OCI-LY1 (cell line): ENCODE measurements at regions not wholly inside any gene's neighbourhood (a gene's known extent, or its start where the extent isn't known, plus 50 kb on each side); places are given as distances from the start of the nearest gene placed in this dataset.

Experiments
- H2AFZ ChIP-seq: fragments of 200-600 bp; sonication (generic), shearing (Covaris generic); 2 replicates; pipeline ENCODE4 v1.6.0; 2014; ENCODE audit warnings: antibody characterized with exemption, mild to moderate bottlenecking, low read length
- H3F3A ChIP-seq: fragments of 200-600 bp; sonication (generic), shearing (Covaris generic); 2 replicates; pipeline ENCODE4 v1.6.0; 2014; ENCODE audit warnings: mild to moderate bottlenecking, antibody characterized with exemption, low read length, moderate library complexity; ENCODE audit not compliant: insufficient read depth
- H3K27ac ChIP-seq: fragments of 200-600 bp; sonication (generic); 2 replicates; pipeline ENCODE4 v1.5.1; 2014; ENCODE audit warnings: low read length, mixed run types, mild to moderate bottlenecking, low read depth; ENCODE audit not compliant: poor library complexity, severe bottlenecking
- H3K27me3 ChIP-seq: fragments of 200-600 bp; sonication (generic); 2 replicates; pipeline ENCODE4 v1.6.0; 2014; ENCODE audit warnings: antibody characterized with exemption, mild to moderate bottlenecking, low read length, moderate library complexity; ENCODE audit not compliant: insufficient read depth
- H3K36me3 ChIP-seq: fragments of 200-600 bp; sonication (generic); 2 replicates; pipeline ENCODE4 v1.6.1; 2014; ENCODE audit warnings: mild to moderate bottlenecking, antibody characterized with exemption, low read length, moderate library complexity, mixed read lengths; ENCODE audit not compliant: insufficient read depth
- H3K4me1 ChIP-seq: fragments of 200-600 bp; sonication (generic); 2 replicates; pipeline ENCODE4 v1.5.1; 2014; ENCODE audit warnings: mild to moderate bottlenecking, low read length, moderate library complexity; ENCODE audit not compliant: insufficient read depth, severe bottlenecking
- H3K4me2 ChIP-seq: fragments of 200-600 bp; sonication (generic), shearing (Covaris generic); 2 replicates; pipeline ENCODE4 v1.6.1; 2014; ENCODE audit warnings: low read length
- H3K4me3 ChIP-seq: fragments of 200-600 bp; sonication (generic); 2 replicates; pipeline ENCODE4 v1.5.1; 2014; ENCODE audit warnings: low read length, low read depth, mild to moderate bottlenecking, mixed read lengths; ENCODE audit not compliant: poor library complexity, severe bottlenecking
- H3K79me2 ChIP-seq: fragments of 200-600 bp; shearing (Covaris generic); 2 replicates; pipeline ENCODE4 v1.6.1; 2016; ENCODE audit warnings: mixed run types, low read length, mixed read lengths; ENCODE audit not compliant: insufficient read depth
- H3K9ac ChIP-seq: fragments of 200-600 bp; sonication (generic), shearing (Covaris generic); 2 replicates; pipeline ENCODE4 v1.6.1; 2014; ENCODE audit warnings: mild to moderate bottlenecking, low read length, mixed read lengths
- H3K9me2 ChIP-seq: fragments of 200-600 bp; sonication (generic), shearing (Covaris generic); 2 replicates; pipeline ENCODE4 v1.6.1; 2014; ENCODE audit warnings: low read depth, mild to moderate bottlenecking, low read length, mixed read lengths
- H3K9me3 ChIP-seq: fragments of 200-600 bp; shearing (Covaris generic); 2 replicates; pipeline ENCODE4 v1.6.1; 2014; ENCODE audit warnings: low read length, mixed read lengths
- H4K20me1 ChIP-seq: fragments of 200-600 bp; sonication (generic), shearing (Covaris generic); 2 replicates; pipeline ENCODE4 v1.6.0; 2016; ENCODE audit warnings: mild to moderate bottlenecking, low read length; ENCODE audit not compliant: insufficient read depth
- CTCF ChIP-seq: fragments of 200-600 bp; sonication (generic), shearing (Covaris generic); IDR thresholded peaks from 2 replicates; pipeline ENCODE4 v1.5.1; 2017; ENCODE audit warnings: mild to moderate bottlenecking, antibody characterized with exemption, low read length, moderate library complexity, mixed read lengths
- EZH2 ChIP-seq: fragments of 200-600 bp; sonication (generic), shearing (Covaris generic); IDR thresholded peaks from 2 replicates; pipeline ENCODE4 v1.8.0; 2017; ENCODE audit warnings: borderline replicate concordance, mixed run types, mild to moderate bottlenecking, antibody characterized with exemption, low read length, moderate library complexity, mixed read lengths

- TF ChIP-seq EZH2: no peak
- TF ChIP-seq CTCF: no peak
- Histone ChIP-seq H3K9me2 (no peaks in the 10 kb centered on the region), H3K27ac (no peak overlapping the region), H4K20me1 (no peaks in the 10 kb centered on the region), H3K4me1 (no peaks in the 10 kb centered on the region), H3K79me2 (no peaks in the 10 kb centered on the region), H3F3A (no peaks in the 10 kb centered on the region), H3K4me2 (no peak overlapping the region), H2AFZ (no peak overlapping the region), H3K9ac (no peak overlapping the region), H3K36me3 (no peaks in the 10 kb centered on the region), H3K4me3 (no peak overlapping the region), H3K9me3 (no peaks in the 10 kb centered on the region), H3K27me3 (no peaks in the 10 kb centered on the region)
Measured at GRCh38 chr1:209094384-209094783, 489.1 kb upstream of the CAMK1G start.

GRCh38 chr1:209095627-209096595 is 487.6 kb upstream of the CAMK1G start:
- TF ChIP-seq EZH2: no peak
- no peak for TF ChIP-seq CTCF
- H3K27me3 ChIP-seq: no peaks in the 10 kb centered on the region

GRCh38 chr1:209100460-209100859 is 483.1 kb upstream of the CAMK1G start:
- H3K36me3 ChIP-seq: no peaks in the 10 kb centered on the region
- TF ChIP-seq CTCF (no peak), EZH2 (no peak)
- no peaks in the 10 kb centered on the region for H3K27me3 ChIP-seq
- H3K9ac ChIP-seq: no peak overlapping the region
- no peak overlapping the region for H3K27ac ChIP-seq
- no peaks in the 10 kb centered on the region for H3F3A ChIP-seq
- no peak overlapping the region for H3K4me2 ChIP-seq
- H2AFZ ChIP-seq: no peak overlapping the region
- H3K9me3 ChIP-seq: no peaks in the 10 kb centered on the region
- H3K79me2 ChIP-seq: no peaks in the 10 kb centered on the region
- no peaks in the 10 kb centered on the region for H3K9me2 ChIP-seq
- no peaks in the 10 kb centered on the region for H4K20me1 ChIP-seq
- H3K4me3 ChIP-seq: no peak overlapping the region
- no peaks in the 10 kb centered on the region for H3K4me1 ChIP-seq

More at GRCh38 chr1:209095627-209096595, 487.6 kb upstream of the CAMK1G start:
- Histone ChIP-seq H3K4me1 (no peaks in the 10 kb centered on the region), H3K79me2 (no peaks in the 10 kb centered on the region), H3K27ac (no peak overlapping the region), H3K4me3 (no peak overlapping the region), H4K20me1 (no peaks in the 10 kb centered on the region), H3K9me3 (no peaks in the 10 kb centered on the region), H3F3A (no peaks in the 10 kb centered on the region), H3K9me2 (no peaks in the 10 kb centered on the region), H2AFZ (no peak overlapping the region), H3K36me3 (no peaks in the 10 kb centered on the region), H3K9ac (no peak overlapping the region), H3K4me2 (no peak overlapping the region)
